ENCODE measurements at regions not wholly inside any gene's neighbourhood (a gene's known extent, or its start where the extent isn't known, plus 50 kb on each side); places are given as distances from the start of the nearest gene placed in this dataset.

GRCh38 chr17:33873201-33873617, 381.9 kb upstream of the CCL2 start:
- Histone ChIP-seq H3K9me3 (replicated peaks in 1 of 2; ENCODE audit: control insufficient read depth in 1 of 2, insufficient read depth in 1 of 2, low read length in 2 of 2) (no peaks in the 10 kb centered on the region), H3K4me3 (replicated peaks in 1 of 3; ENCODE audit: low read depth in 2 of 3, low read length in 3 of 3) (no peak overlapping the region), H3K27me3 (ENCODE audit: control insufficient read depth in 2 of 2, insufficient read depth in 2 of 2, low read length in 2 of 2) (no peaks in the 10 kb centered on the region), H3K9ac (ENCODE audit: insufficient read depth, low read length, poor library complexity, severe bottlenecking) (no peak overlapping the region), H4K20me1 (ENCODE audit: insufficient read depth, low read length) (no peaks in the 10 kb centered on the region), H3K27ac (ENCODE audit: low read depth in 1 of 2, low read length in 2 of 2) (no peak overlapping the region), H3K4me2 (replicated peaks; ENCODE audit: extremely low read depth, low read length, poor library complexity, severe bottlenecking) (no peak overlapping the region), H3K36me3 (replicated peaks in 1 of 2; ENCODE audit: control insufficient read depth in 1 of 2, insufficient read depth in 2 of 2, low read length in 2 of 2) (no peaks in the 10 kb centered on the region), H3K79me2 (ENCODE audit: insufficient read depth, low read length) (no peaks in the 10 kb centered on the region), H3K4me1 (ENCODE audit: control insufficient read depth in 1 of 2, insufficient read depth in 2 of 2, low read length in 2 of 2) (peaks cover 0 to 5% of the 10 kb centered on the region in 2 donors), H2AFZ (ENCODE audit: insufficient read depth, low read depth, low read length, poor library complexity, severe bottlenecking) (no peak overlapping the region)
- H3K27ac Mint-ChIP-seq, result no peak overlapping the region
- H3K36me3 Mint-ChIP-seq, result no peaks in the 10 kb centered on the region
- WGBS (ENCODE audit: insufficient coverage), result no CpG with 5 or more reads among the region's 2 CpGs
- peaks cover 0 to 2% (median 0%) of the 10 kb centered on the region in 7 donors for H3K9me3 Mint-ChIP-seq
- peaks cover 4 to 10% (median 6%) of the 10 kb centered on the region in 3 donors for H3K27me3 Mint-ChIP-seq (ENCODE audit: low read depth in 3 of 3)
- no peak for DNase-seq
- peaks cover 10% of the 10 kb centered on the region for H3K4me1 Mint-ChIP-seq
- intact Hi-C loops (cut with micrococcal nuclease), result no loop called here
- TF ChIP-seq, protein P1, sequence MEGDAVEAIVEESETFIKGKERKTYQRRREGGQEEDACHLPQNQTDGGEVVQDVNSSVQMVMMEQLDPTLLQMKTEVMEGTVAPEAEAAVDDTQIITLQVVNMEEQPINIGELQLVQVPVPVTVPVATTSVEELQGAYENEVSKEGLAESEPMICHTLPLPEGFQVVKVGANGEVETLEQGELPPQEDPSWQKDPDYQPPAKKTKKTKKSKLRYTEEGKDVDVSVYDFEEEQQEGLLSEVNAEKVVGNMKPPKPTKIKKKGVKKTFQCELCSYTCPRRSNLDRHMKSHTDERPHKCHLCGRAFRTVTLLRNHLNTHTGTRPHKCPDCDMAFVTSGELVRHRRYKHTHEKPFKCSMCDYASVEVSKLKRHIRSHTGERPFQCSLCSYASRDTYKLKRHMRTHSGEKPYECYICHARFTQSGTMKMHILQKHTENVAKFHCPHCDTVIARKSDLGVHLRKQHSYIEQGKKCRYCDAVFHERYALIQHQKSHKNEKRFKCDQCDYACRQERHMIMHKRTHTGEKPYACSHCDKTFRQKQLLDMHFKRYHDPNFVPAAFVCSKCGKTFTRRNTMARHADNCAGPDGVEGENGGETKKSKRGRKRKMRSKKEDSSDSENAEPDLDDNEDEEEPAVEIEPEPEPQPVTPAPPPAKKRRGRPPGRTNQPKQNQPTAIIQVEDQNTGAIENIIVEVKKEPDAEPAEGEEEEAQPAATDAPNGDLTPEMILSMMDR (IDR thresholded peaks at IDR 0.05), result no peak
- no peak overlapping the region for H3K4me3 Mint-ChIP-seq

DNA sequence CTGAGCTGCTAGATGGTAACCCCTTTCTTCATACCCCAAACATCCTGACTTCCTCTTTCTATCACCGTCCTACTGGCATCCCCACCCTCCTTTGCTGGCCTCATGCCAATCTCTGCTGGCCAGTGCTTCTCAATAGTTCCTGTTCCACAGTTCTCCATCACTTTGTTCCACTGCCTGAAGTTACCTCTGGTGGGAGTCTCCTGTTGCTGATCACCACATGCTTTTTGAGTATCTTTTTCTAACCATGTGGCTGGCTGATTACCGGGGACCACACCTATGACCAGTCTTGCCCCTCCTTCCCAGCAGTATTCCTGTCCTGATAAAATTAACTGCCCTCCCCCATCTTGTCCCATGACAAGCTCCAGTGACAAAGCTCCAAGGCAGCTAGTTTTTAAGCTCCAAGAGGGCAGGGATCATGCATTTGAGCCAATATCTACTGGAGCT, 380.4 kb upstream of the CCL2 start:
- H3K4me3 Mint-ChIP-seq, result no peak overlapping the region
- TF ChIP-seq, protein P1 (IDR thresholded peaks at IDR 0.05), result no peak
- Histone ChIP-seq H3K4me1 (ENCODE audit: control insufficient read depth in 1 of 2, insufficient read depth in 2 of 2, low read length in 2 of 2) (peaks cover 0 to 5% of the 10 kb centered on the region in 2 donors), H3K36me3 (replicated peaks in 1 of 2; ENCODE audit: control insufficient read depth in 1 of 2, insufficient read depth in 2 of 2, low read length in 2 of 2) (no peaks in the 10 kb centered on the region), H3K9ac (ENCODE audit: insufficient read depth, low read length, poor library complexity, severe bottlenecking) (no peak overlapping the region), H3K4me3 (replicated peaks in 1 of 3; ENCODE audit: low read depth in 2 of 3, low read length in 3 of 3) (no peak overlapping the region), H4K20me1 (ENCODE audit: insufficient read depth, low read length) (no peaks in the 10 kb centered on the region), H3K27me3 (ENCODE audit: control insufficient read depth in 2 of 2, insufficient read depth in 2 of 2, low read length in 2 of 2) (no peaks in the 10 kb centered on the region), H2AFZ (ENCODE audit: insufficient read depth, low read depth, low read length, poor library complexity, severe bottlenecking) (no peak overlapping the region), H3K9me3 (replicated peaks in 1 of 2; ENCODE audit: control insufficient read depth in 1 of 2, insufficient read depth in 1 of 2, low read length in 2 of 2) (no peaks in the 10 kb centered on the region), H3K4me2 (replicated peaks; ENCODE audit: extremely low read depth, low read length, poor library complexity, severe bottlenecking) (no peak overlapping the region), H3K79me2 (ENCODE audit: insufficient read depth, low read length) (no peaks in the 10 kb centered on the region), H3K27ac (ENCODE audit: low read depth in 1 of 2, low read length in 2 of 2) (no peak overlapping the region)
- no peak overlapping the region for H3K27ac Mint-ChIP-seq
- intact Hi-C loops (cut with micrococcal nuclease), result no loop called here
- H3K9me3 Mint-ChIP-seq, result peaks cover 0 to 2% (median 0%) of the 10 kb centered on the region in 7 donors
- WGBS (ENCODE audit: insufficient coverage), result 43% methylated on average over 2 of the region's 2 CpGs
- peak; percentile 1 to 64 (median 43) for DNase-seq
- no peaks in the 10 kb centered on the region for H3K36me3 Mint-ChIP-seq
- peaks cover 6 to 10% (median 8%) of the 10 kb centered on the region in 3 donors for H3K27me3 Mint-ChIP-seq (ENCODE audit: low read depth in 3 of 3)
- H3K4me1 Mint-ChIP-seq, result peaks cover 10% of the 10 kb centered on the region

Data from CD14-positive monocyte (primary cell).